AG09319 (cell line): ENCODE measurements at regions not wholly inside any gene's neighbourhood (a gene's known extent, or its start where the extent isn't known, plus 50 kb on each side); places are given as distances from the start of the nearest gene placed in this dataset.

Experiments used
- DNase-seq: peaks from one replicate; pipeline ENCODE4 v3.0.0-alpha.2; 2010; ENCODE audit warnings: low read depth; ENCODE audit errors: extremely low read depth
- CTCF ChIP-seq: IDR thresholded peaks from 2 replicates; pipeline ENCODE4 v1.5.1; 2011; ENCODE audit warnings: low read depth, mild to moderate bottlenecking, inconsistent platforms, low read length, moderate library complexity

- no peak for TF ChIP-seq CTCF
- no peak for DNase-seq
Measured at GRCh38 chr10:81680359-81680758, 194.6 kb upstream of the NRG3 start.

GRCh38 chr10:81688459-81688858, 186.5 kb upstream of the NRG3 start:
- DNase-seq = no peak
- no peak for TF ChIP-seq CTCF

GRCh38 chr10:81696609-81697388, 178.2 kb upstream of the NRG3 start:
- TF ChIP-seq CTCF = no peak
- no peak for DNase-seq

GRCh38 chr10:81704596-81704995, 170.4 kb upstream of the NRG3 start:
- TF ChIP-seq CTCF = no peak

GRCh38 chr10:81708416-81708815, 166.6 kb upstream of the NRG3 start:
- DNase-seq = no peak
- TF ChIP-seq CTCF = no peak

More at GRCh38 chr10:81704596-81704995, 170.4 kb upstream of the NRG3 start:
- DNase-seq = no peak

GRCh38 chr10:81708929-81709328, 166.1 kb upstream of the NRG3 start:
- no peak for DNase-seq
- TF ChIP-seq CTCF = no peak

GRCh38 chr10:81722399-81722798, 152.6 kb upstream of the NRG3 start:
- no peak for TF ChIP-seq CTCF
- DNase-seq = no peak
